SK-N-DZ (cell line): ENCODE measurements at regions not wholly inside any gene's neighbourhood (a gene's known extent, or its start where the extent isn't known, plus 50 kb on each side); places are given as distances from the start of the nearest gene placed in this dataset.
"Not testable (repeated sequence)": the region's sequence is repeated elsewhere in the genome, so short reads cannot be mapped to it uniquely, and the experiment has no call there.

ENCODE experiments used
- DNase-seq: peaks from one replicate; pipeline ENCODE4 v3.0.0-alpha.2; 2015; ENCODE audit warnings: low spot score

DNA sequence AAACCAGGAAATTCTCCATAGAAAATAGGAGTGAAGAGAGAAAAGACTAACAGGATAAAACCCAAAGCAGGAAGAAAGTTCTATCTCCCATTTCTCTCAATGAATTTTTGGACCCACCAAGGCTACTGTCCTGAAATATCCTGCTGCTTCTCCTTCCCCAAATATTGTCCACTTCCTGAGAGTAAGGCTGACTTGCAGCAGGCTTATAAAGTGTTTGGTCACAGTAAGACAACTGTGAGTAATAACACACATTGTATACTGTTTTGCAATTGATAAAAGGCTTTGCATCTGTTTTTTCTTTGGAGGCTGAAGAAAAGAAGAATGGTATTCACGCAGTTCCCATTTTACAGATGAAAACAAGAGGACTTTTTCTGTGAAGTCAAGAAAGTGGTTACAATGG, 52.8 kb downstream of the FOXD4L6 start:
- DNase-seq: not testable (repeated sequence)

DNA sequence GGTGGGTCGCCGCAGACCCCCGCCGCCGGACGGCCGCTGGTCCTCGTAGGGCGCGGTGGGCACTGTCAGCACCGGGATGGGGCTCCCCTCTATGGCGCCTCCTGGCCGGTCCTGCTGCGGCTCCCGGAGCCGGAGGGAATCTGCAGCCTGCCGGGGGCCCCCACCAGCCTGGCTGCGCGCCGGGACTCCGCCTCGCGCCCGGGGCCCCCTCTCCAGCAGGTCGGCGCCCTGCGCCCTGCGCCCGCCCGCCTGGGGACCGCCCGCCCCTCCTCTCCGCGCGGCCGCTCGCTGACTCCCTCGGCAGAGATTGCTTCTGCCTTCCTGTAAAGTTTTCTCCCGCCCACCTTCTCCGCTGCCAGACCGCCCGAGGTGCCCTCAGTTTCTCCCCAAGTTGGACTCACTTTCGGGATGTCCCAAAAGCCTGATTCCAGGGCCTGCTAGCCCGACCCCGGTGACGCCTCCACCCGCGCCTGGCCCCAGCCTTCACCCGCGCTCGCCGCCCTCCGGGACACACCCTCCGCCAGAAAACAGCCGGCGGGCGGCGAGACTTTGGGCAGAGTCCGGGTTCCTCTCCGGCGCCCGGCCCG, 54.0 kb downstream of the FOXD4L6 start:
- not testable (repeated sequence) for DNase-seq

DNA sequence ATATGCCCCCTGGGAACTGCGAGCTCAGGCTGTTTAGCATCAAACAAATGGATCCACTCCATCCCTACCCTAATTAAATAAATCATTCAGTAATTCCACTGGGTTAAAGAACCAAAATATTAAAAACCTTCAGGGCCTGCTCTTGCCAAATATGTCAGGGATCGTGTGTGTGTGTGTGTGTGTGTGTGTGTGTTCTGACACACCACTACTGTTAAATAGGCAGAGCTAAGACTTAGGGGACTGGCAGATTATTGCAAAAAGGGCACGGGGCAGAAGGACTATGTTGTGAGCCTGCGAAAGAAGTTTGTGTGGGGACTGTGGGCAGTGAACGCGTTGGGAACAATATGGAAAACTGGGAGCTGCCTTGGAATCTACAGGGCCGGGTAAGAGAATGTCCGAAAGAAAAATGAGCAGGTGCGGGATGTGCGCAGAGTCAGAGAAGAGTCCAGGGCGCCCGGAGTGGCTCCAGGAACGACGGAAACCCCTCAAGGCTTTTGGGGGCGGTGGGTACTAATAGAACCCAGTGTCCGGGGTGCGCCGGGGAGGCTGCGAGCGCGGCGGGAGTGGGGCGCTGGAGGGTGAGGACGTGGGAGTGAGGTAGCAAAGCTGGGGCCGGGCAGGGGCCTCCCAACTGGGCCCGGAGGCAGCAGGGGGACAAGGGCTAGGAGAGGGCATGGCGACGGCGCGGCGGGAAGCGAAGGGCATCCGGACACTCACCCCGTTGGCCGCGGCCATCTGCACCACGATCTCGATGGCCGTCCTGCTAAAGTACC, 54.8 kb downstream of the FOXD4L6 start:
- not testable (repeated sequence) for DNase-seq

GRCh38 chr9:41064125-41064795, 64.2 kb downstream of the FOXD4L6 start:
- not testable (repeated sequence) for DNase-seq

GRCh38 chr9:41063243-41063642, 65.2 kb downstream of the FOXD4L6 start:
- not testable (repeated sequence) for DNase-seq

- not testable (repeated sequence) for DNase-seq
Observed at GRCh38 chr9:41059603-41060002, 68.9 kb downstream of the FOXD4L6 start.

GRCh38 chr9:41053666-41054363, 74.7 kb downstream of the FOXD4L6 start:
- peak; percentile 21 for DNase-seq

- not testable (repeated sequence) for DNase-seq
Observed at GRCh38 chr9:41048672-41049071, 79.8 kb downstream of the FOXD4L6 start.

- not testable (repeated sequence) for DNase-seq
Observed at GRCh38 chr9:41047792-41048191, 80.7 kb downstream of the FOXD4L6 start.

DNA sequence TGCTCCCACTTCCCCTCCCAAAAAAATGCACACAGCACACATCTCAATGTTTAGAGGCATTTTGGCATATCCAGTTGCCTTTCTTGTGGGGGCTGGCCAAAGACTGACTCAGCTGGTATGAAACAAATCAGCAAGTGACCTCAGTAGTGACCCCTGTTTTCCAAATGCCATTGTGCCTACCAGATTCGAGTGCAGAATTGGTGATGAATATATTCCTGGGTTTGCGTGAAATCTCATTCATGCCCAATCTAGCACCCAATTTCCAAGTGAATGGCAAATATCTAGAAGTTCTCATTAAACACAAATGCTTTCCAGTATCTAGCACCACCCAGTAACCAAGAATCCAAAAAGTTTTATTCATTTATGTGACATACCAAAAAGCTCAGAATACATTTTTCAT, 83.6 kb downstream of the FOXD4L6 start:
- DNase-seq: not testable (repeated sequence)

DNA sequence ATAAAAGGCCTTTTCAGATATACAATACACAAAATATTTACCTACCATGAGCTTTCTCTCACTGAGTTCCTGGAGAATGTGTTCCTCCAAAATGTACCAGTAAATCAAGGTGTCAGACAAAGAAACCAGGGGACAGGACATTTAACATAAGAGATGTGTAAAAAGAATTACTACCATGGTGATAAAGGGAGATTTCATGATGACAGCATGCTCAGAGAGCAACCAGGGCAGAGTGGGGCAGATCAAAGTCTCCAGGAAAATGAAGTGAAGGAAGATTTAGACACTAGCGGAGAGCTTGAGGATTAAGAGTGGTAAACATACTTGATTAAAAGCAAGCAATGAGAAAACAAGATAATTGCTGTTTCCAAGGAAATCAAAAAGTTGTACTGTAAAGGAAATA, 85.0 kb downstream of the FOXD4L6 start:
- DNase-seq: not testable (repeated sequence)

GRCh38 chr9:41042111-41042510, 86.4 kb downstream of the FOXD4L6 start:
- DNase-seq: not testable (repeated sequence)

GRCh38 chr9:41040705-41041342, 87.7 kb downstream of the FOXD4L6 start:
- DNase-seq: not testable (repeated sequence)

DNA sequence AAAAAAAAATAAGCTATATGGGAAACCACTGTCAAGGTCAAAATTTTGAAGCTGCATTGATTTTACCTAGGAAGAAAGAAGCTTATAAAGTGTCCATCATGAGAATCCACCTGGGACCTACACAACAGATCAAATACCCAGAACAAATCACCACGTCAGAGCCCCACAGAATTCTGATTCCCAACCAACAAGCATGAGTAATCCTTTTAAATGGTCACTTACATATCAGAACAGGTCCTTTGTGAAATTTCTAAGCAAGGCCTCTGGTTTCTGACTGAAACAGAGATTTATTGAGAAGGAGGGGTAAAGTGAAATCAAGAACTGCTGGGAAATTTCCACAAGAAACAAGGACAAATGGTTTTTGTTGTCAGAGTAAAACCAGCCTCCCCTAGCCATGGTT, 93.2 kb downstream of the FOXD4L6 start:
- not testable (repeated sequence) for DNase-seq

DNA sequence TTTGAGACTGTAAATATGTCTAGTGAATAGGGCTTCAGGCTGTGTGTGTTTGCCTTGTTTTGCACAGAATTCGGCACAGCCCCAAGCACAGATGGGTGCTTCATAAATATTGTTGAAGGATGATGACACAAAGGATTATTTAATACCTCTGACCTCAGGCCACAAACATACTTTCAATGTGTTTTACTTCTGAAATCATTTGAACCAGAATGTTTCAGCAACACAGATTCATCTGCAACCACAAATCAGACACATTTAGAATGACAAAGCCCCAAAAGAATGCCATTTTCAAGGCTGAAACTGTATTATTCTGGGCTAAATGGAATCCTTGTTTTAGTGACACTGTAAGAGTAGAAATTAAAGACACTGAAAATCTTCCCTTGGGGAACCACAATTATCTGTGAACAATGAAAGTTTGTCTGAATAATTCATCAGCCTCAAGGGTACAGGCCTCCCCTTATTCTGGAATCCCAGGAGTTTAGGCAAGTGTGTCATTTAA, 93.7 kb downstream of the FOXD4L6 start:
- DNase-seq: not testable (repeated sequence)

DNA sequence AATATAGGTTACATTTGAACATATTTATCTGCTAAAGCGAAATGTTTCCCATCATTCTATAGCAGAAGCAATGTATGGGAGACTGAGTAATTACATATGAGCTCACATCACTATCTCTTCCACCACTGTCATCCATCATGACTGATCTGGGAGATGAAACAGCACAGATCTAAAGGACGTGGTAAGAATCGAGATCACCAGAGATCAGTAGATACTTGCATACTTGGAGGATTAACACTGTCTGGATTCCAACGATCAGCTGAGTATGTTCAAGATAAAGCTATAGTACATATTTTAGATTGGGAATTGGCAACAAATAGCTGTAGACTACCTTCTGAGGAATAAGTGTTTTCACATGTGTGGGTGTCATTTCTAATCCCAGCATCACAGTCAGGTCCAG, 94.6 kb downstream of the FOXD4L6 start:
- not testable (repeated sequence) for DNase-seq

DNA sequence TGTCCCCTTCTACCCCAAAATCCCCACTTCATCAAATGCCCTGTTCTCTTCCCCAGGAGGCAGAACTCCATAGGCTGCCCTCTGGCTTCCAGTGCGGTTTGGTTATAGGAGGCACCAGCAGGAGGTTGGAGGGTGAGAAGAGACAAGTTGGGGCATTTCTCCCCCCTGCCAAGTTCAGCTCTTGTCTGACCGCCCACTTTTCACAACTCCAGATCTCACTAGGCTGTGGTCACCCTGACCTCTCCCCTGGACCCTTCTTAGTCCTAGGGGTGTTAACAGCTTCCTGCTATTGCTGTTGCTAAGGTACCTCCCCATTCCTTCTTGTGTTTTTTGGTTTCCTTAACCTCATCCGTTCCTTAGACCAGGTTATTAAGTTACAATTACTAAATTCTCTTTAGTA, 95.1 kb downstream of the FOXD4L6 start:
- DNase-seq: not testable (repeated sequence)

GRCh38 chr9:41026912-41027676, 101.4 kb downstream of the FOXD4L6 start:
- DNase-seq: not testable (repeated sequence)

- not testable (repeated sequence) for DNase-seq
Observed at GRCh38 chr9:41022365-41022764, 106.1 kb downstream of the FOXD4L6 start.

DNA sequence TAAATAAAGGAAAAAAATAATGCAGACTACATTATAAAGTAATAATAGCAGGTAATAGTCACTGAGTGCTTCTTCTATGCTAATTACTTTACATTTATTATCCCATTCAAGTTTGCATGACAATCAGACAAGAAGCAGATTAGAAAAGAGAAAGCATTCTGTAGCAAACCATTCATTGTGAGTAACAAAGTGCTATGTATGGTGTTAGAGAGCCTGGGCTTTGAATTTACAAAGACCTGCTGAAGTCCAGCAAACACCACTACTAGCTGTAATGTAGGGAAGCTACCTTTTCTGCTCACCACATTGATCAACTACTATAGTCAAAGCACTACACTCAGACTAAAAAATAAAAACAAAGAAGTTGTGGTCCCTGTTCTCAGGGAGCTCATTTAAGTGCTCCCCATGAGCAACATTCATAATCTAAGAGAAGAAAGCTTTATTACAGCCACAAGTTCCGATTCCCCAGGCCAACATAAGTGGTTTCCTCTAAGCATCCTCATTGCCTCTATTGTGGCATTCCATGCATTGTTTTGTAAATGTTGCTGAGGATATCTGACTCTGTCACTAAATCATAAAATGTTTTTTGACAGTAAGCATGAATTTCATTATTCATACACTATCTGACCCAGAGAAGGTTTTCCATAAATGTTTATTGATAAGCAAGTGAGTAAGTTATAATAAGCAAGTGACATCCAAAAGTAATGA, 108.5 kb downstream of the FOXD4L6 start:
- not testable (repeated sequence) for DNase-seq
